Stimulated activated naive CD4-positive, alpha-beta T cell (primary cell): ENCODE measurements at regions not wholly inside any gene's neighbourhood (a gene's known extent, or its start where the extent isn't known, plus 50 kb on each side); places are given as distances from the start of the nearest gene placed in this dataset.
A peak's percentile ranks its signal among the peaks of the same experiment; 100 is the strongest.

Experiments
- DNase-seq, 6 experiments: peaks; one replicate each; lab custom pipeline; 2025; lab: John Stamatoyannopoulos, UW

DNA sequence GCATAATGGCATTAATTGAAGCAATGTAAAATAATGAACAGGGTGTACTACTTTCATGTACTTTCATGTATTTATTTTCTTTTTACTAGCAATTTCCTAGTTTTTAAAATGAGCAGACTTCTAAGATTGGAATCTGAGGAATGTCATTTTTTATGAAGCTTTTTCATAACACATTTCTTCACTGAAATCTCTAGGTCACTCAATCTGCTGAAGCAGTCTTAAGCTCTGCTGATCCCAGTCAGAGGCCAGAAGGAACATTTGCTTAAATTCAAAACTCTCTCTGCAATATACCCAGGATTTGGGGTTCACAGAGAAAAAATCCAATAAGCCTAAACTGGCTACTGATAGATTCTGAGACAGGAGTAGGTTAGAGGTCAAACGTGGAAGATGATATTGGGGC is 73.6 kb upstream of the CNTN1 start:
- no peak for DNase-seq

DNA sequence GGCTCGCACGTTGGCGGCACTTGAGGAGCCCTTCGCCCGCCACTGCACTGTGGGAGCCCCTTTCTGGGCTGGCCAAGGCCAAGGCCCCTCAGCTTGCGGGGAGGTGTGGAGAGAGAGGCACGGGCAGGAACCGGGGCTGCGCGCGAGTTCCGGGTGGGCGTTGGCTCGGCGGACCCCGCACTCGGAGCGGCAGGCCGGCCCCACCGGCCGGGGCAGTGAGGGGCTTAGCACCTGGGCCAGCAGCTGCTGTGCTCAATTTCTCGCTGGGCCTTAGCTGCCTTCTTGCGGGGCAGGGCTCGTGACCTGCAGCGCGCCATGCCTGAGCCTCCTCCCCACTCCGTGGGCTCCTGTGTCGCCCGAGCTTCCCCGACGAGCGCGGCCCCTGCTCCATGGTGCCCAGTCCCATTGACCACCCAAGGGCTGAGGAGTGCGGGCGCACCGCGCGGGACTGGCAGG is 71.6 kb upstream of the CNTN1 start:
- DNase-seq = no peak

- DNase-seq = peak in 1 of 6 experiments; percentile 5
Measured at GRCh38 chr12:40622246-40622838, 69.9 kb upstream of the CNTN1 start.

DNA sequence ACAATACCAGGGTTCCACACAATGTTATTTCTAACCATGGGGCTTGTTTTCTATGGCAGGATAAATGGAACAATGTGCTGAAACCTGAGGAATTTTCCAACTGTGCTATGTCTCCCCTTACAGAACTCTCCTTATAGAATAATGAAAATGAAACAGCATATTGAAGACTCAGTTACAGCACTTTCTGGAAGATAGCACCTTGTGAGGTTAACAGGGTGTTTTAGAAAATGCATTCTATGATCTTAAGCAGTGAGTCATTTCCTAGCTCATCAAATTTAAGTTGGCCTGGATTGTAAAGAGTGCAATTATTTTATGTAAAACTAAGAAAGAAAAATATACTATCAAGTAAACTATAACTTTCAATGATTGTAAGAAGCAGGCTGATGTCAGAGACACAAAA is 60.1 kb upstream of the CNTN1 start:
- no peak for DNase-seq

- DNase-seq = no peak
Measured at GRCh38 chr12:40632933-40633332, 59.3 kb upstream of the CNTN1 start.

GRCh38 chr12:40634517-40635131 is 57.6 kb upstream of the CNTN1 start:
- no peak for DNase-seq

DNA sequence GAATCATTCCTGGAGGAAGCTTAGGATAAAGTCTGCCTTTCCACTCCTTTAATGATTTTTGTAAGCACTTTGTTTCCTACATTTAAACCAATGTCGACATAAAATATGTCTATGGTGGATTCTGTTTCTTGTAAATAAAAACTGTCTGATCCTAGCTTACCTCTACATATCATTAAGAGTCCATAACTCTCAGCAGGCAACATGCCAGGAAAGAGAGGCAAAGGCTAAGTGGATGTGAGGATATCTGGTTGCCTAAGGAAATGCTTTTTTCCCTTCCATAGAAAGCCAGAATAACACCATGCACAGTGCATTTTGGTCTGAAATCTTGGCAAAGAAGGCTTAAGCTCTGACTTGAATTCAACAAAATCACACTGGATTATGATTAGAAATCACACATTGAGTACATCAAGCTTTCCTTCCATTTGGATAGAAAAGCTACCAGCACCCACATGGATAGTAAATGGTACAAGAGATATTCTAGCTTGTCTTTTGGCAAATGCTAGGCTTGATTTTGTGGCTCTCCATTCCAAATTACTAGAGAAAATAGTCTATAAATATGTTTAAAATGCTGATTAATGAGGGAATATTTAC is 57.0 kb upstream of the CNTN1 start:
- DNase-seq = no peak
